Prostate gland (tissue), 2 donors: ENCODE measurements at regions not wholly inside any gene's neighbourhood (a gene's known extent, or its start where the extent isn't known, plus 50 kb on each side); places are given as distances from the start of the nearest gene placed in this dataset.

Experiments used
- CTCF ChIP-seq, 4 experiments: fragments of 200-600 bp in 2 of 4; fragments of 450-650 bp in 2 of 4; sonication (generic) in 2 of 4; IDR thresholded peaks; 1 replicate in 3 of 4; 2 replicates in 1 of 4; pipeline ENCODE4 v1.5.1; 2016 to 2019; ENCODE audit warnings: antibody characterized with exemption in 4 of 4, mild to moderate bottlenecking in 2 of 4, moderate library complexity in 2 of 4
- POLR2A ChIP-seq: fragments of 450-650 bp; IDR thresholded peaks from one replicate; pipeline ENCODE4 v1.6.1; 2016; ENCODE audit warnings: antibody characterized with exemption, mild to moderate bottlenecking
- POLR2AphosphoS5 ChIP-seq: sonication (generic); formaldehyde crosslinking; IDR thresholded peaks from one replicate; pipeline ENCODE4 v1.6.1; 2017; ENCODE audit warnings: antibody characterized with exemption

- no peak for TF ChIP-seq POLR2AphosphoS5
- TF ChIP-seq CTCF (IDR thresholded peaks at IDR 0.05), result no peak
- TF ChIP-seq POLR2A, result no peak
Measured at GRCh38 chr1:219817914-219818313, 110.4 kb downstream of the SLC30A10 start.
